Natural killer cell (primary cell): ENCODE measurements at regions not wholly inside any gene's neighbourhood (a gene's known extent, or its start where the extent isn't known, plus 50 kb on each side); places are given as distances from the start of the nearest gene placed in this dataset.
A peak's percentile ranks its signal among the peaks of the same experiment; 100 is the strongest.

Experiments used
- ATAC-seq, 3 donors: fragments of 150-1000 bp in 2 of 3; fragments of 200-7000 bp in 1 of 3; cut with Tn5 transposase; 1 replicate in 1 of 3; 2 replicates in 2 of 3; pipeline ENCODE4 v1.10.0; 2021; ENCODE audit warnings: mild to moderate bottlenecking in 2 of 3, moderate library complexity in 2 of 3
- DNase-seq, 2 donors: peaks; one replicate each; pipeline versions ENCODE4 v3.0.0 to v3.0.0-alpha.2; 2013 to 2021; ENCODE audit warnings: mixed read lengths in 1 of 2
- H3K27ac ChIP-seq: one replicate; pipeline ENCODE4 v1.5.1; 2013; ENCODE audit warnings: mild to moderate bottlenecking, low read length
- H3K27me3 ChIP-seq: one replicate; pipeline ENCODE4 v1.6.1; 2013; ENCODE audit warnings: low read length; ENCODE audit not compliant: control insufficient read depth, insufficient read depth
- H3K36me3 ChIP-seq: one replicate; pipeline ENCODE4 v1.6.1; 2013; ENCODE audit warnings: low read length; ENCODE audit not compliant: control insufficient read depth, insufficient read depth
- H3K4me1 ChIP-seq: one replicate; pipeline ENCODE4 v1.6.1; 2013; ENCODE audit warnings: low read length; ENCODE audit not compliant: control insufficient read depth, insufficient read depth
- H3K4me3 ChIP-seq: one replicate; pipeline ENCODE4 v1.5.1; 2013; ENCODE audit warnings: low read length
- H3K9me3 ChIP-seq: one replicate; pipeline ENCODE4 v1.6.1; 2013; ENCODE audit warnings: low read length; ENCODE audit not compliant: control insufficient read depth, insufficient read depth
- H3K27ac Mint-ChIP-seq, 2 donors: one replicate each; pipeline ENCODE4 v1.8.0; 2022; ENCODE audit warnings: mild to moderate bottlenecking in 2 of 2, mixed read lengths in 2 of 2, moderate library complexity in 1 of 2
- H3K27me3 Mint-ChIP-seq, 2 donors: one replicate each; pipeline ENCODE4 v1.8.0; 2022; ENCODE audit warnings: low read depth in 2 of 2, mixed read lengths in 2 of 2
- H3K36me3 Mint-ChIP-seq: one replicate; pipeline ENCODE4 v1.8.0; 2022; ENCODE audit warnings: mixed read lengths
- H3K4me1 Mint-ChIP-seq, 2 donors: one replicate each; pipeline ENCODE4 v1.8.0; 2022; ENCODE audit warnings: mixed read lengths in 2 of 2
- H3K4me3 Mint-ChIP-seq: one replicate; pipeline ENCODE4 v1.8.0; 2022; ENCODE audit warnings: mild to moderate bottlenecking, moderate library complexity, mixed read lengths
- H3K9me3 Mint-ChIP-seq, 2 donors: one replicate each; pipeline ENCODE4 v1.8.0; 2022; ENCODE audit warnings: mixed read lengths in 2 of 2
- CTCF ChIP-seq: fragments of 200-600 bp; IDR thresholded peaks from one replicate; pipeline ENCODE4 v1.8.0; 2022; ENCODE audit warnings: antibody characterized with exemption
- WGBS: methylation state at CpG from one replicate; pipeline ENCODE4 v1.1.7; 2013; ENCODE audit warnings: missing lambda C conversion rate; ENCODE audit not compliant: insufficient coverage; 5-methylcytosine and 5-hydroxymethylcytosine counted together
- intact Hi-C: fragments of 100-400 bp; cut with micrococcal nuclease; formaldehyde crosslinking; loops from one replicate; pipeline ENCODE4 v1.14.2; 2022

DNA sequence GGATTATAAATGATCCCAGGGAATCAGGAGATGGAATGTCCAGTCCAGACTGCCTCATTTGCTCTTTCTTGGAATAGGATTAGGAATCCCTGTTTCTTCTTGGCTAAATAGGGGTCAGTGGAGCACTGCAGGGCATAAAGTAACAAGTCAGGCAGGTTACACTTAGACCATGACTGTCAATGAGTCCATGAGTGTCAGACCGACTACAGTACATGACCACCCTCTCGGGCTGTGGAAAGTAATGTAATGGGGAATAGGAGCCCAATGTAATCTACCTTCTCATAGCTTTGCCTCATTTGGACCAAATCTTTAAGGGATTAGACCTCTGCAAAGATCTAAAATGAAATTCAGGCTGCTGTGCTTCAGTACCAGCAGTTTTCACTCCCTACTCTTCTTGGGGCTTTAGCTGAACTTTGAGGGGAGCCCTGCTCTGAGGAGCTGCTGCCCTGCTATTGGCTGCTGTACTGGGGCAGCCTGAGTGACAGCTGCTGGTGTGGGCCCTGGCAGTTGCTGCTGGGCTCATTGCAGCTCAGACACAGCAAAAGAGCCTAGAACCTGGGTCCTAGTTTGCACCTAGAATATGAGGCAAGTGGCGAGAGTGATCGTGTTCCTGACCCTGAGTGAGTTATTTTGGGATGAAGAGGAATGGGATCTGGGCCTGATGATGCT is 62.2 kb upstream of the OR4E1 start:
- TF ChIP-seq CTCF, result no peak
- Histone ChIP-seq H3K9me3 (no peaks in the 10 kb centered on the region), H3K4me3 (no peak overlapping the region), H3K4me1 (no peaks in the 10 kb centered on the region), H3K27ac (no peak overlapping the region), H3K27me3 (peaks cover 3% of the 10 kb centered on the region), H3K36me3 (no peaks in the 10 kb centered on the region)
- Mint-ChIP-seq H3K4me3 (no peak overlapping the region), H3K4me1 (peaks cover 6 to 7% of the 10 kb centered on the region in 2 donors), H3K27me3 (peaks cover 28 to 66% of the 10 kb centered on the region in 2 donors), H3K36me3 (no peaks in the 10 kb centered on the region), H3K27ac (no peak overlapping the region), H3K9me3 (no peaks in the 10 kb centered on the region)
- ATAC-seq (no peak), DNase-seq (peak in 1 of 2 donors; percentile 49)
- 88% methylated on average over 3 of the region's 4 CpGs for WGBS
- intact Hi-C loops, result no loop called here

DNA sequence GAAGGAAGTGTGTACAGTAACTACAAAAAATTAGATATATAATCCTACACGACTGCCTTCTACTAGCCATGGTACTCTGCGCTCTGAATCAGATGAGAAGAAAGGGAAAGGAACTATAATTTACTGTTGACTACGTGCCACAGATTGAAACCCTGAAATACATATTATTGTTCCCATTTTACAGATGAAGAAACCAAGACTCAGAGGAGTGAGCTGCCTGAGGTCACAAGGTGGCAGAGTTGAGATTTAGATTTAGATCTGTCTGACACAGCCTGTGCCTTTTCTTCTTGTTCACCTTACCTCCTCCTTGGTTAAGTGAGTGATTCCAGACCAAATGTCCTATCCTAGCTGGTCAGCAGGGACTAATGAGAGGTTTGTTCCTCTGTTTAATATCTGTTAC is 61.6 kb upstream of the OR4E1 start:
- intact Hi-C loops, result no loop called here
- Histone ChIP-seq H3K4me3 (no peak overlapping the region), H3K27me3 (peaks cover 3% of the 10 kb centered on the region), H3K27ac (no peak overlapping the region), H3K36me3 (no peaks in the 10 kb centered on the region), H3K9me3 (no peaks in the 10 kb centered on the region), H3K4me1 (no peaks in the 10 kb centered on the region)
- no peak overlapping the region for H3K4me3 Mint-ChIP-seq
- 100% methylated on average over 2 of the region's 3 CpGs for WGBS
- no peaks in the 10 kb centered on the region for H3K36me3 Mint-ChIP-seq
- H3K9me3 Mint-ChIP-seq, result no peaks in the 10 kb centered on the region
- H3K4me1 Mint-ChIP-seq, result peaks cover 6 to 8% of the 10 kb centered on the region in 2 donors
- H3K27ac Mint-ChIP-seq, result no peak overlapping the region
- ATAC-seq, result no peak
- H3K27me3 Mint-ChIP-seq, result peaks cover 24 to 63% of the 10 kb centered on the region in 2 donors
- DNase-seq, result peak in 1 of 2 donors; percentile 26
- TF ChIP-seq CTCF, result no peak

DNA sequence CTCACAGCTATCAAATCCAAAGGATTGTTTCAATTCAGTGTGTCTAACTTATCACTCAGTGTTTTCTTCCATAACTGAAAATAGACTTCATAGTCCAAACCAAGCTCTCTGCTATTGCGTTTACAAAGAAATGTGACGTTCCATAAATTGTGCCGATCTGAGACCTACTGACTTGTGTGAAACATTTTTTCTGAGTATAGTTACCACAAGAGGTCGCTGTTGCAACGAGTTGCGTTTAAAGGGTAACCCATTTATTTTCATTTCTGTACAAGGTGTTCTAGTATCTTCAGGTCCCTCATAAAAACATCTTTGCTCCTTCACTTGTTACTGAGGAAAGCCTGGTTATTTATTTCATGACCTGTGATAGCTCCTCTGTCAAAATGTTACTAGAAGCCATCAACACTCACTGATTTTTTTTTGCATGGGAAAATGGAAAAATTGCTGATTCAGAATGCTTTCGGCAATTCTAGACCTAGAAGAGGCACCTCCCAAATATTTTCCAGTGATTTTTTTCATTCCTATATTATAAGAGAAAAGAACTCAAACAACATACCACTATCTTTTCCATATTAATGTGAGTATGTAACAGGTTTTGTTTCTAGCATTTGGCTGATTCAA is 60.9 kb upstream of the OR4E1 start:
- Mint-ChIP-seq H3K27me3 (peaks cover 22 to 63% of the 10 kb centered on the region in 2 donors), H3K36me3 (no peaks in the 10 kb centered on the region), H3K4me1 (peaks cover 12 to 14% of the 10 kb centered on the region in 2 donors), H3K9me3 (no peaks in the 10 kb centered on the region), H3K4me3 (no peak overlapping the region), H3K27ac (no peak overlapping the region)
- no peaks in the 10 kb centered on the region for H3K9me3 ChIP-seq
- peak in 2 of 3 donors; percentile 59 to 65 for ATAC-seq
- peaks cover under 1% of the 10 kb centered on the region for H3K27me3 ChIP-seq
- whole genome bisulfite sequencing, result under 1% methylated on average over 6 of the region's 7 CpGs
- no peak overlapping the region for H3K4me3 ChIP-seq
- no peaks in the 10 kb centered on the region for H3K36me3 ChIP-seq
- DNase-seq, result peak in 1 of 2 donors; percentile 87
- peak; percentile 77 for TF ChIP-seq CTCF
- intact Hi-C loops, result no loop called here
- H3K4me1 ChIP-seq, result no peaks in the 10 kb centered on the region
- no peak overlapping the region for H3K27ac ChIP-seq
